Retinal pigment epithelial cell (primary cell): ENCODE measurements at regions not wholly inside any gene's neighbourhood (a gene's known extent, or its start where the extent isn't known, plus 50 kb on each side); places are given as distances from the start of the nearest gene placed in this dataset.

Experiments used
- DNase-seq: peaks from one replicate; pipeline ENCODE4 v3.0.0-alpha.2; 2010; ENCODE audit warnings: low read depth
- H3K4me3 ChIP-seq: 2 replicates; pipeline ENCODE4 v1.5.1; 2011; ENCODE audit warnings: mild to moderate bottlenecking, low read length, control low read depth, moderate library complexity
- TF ChIP-seq, protein P1 (sequence below): conservative IDR thresholded peaks from 2 replicates; pipeline ENCODE4 v1.5.1; 2011; ENCODE audit warnings: low read depth, low read length, control low read depth, inconsistent platforms

- TF ChIP-seq, protein P1, sequence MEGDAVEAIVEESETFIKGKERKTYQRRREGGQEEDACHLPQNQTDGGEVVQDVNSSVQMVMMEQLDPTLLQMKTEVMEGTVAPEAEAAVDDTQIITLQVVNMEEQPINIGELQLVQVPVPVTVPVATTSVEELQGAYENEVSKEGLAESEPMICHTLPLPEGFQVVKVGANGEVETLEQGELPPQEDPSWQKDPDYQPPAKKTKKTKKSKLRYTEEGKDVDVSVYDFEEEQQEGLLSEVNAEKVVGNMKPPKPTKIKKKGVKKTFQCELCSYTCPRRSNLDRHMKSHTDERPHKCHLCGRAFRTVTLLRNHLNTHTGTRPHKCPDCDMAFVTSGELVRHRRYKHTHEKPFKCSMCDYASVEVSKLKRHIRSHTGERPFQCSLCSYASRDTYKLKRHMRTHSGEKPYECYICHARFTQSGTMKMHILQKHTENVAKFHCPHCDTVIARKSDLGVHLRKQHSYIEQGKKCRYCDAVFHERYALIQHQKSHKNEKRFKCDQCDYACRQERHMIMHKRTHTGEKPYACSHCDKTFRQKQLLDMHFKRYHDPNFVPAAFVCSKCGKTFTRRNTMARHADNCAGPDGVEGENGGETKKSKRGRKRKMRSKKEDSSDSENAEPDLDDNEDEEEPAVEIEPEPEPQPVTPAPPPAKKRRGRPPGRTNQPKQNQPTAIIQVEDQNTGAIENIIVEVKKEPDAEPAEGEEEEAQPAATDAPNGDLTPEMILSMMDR = no peak
- no peak overlapping the region for H3K4me3 ChIP-seq
- DNase-seq = no peak
These were observed 650.8 kb upstream of the SOX9 start for GRCh38 chr17:71470062-71470461.

DNA sequence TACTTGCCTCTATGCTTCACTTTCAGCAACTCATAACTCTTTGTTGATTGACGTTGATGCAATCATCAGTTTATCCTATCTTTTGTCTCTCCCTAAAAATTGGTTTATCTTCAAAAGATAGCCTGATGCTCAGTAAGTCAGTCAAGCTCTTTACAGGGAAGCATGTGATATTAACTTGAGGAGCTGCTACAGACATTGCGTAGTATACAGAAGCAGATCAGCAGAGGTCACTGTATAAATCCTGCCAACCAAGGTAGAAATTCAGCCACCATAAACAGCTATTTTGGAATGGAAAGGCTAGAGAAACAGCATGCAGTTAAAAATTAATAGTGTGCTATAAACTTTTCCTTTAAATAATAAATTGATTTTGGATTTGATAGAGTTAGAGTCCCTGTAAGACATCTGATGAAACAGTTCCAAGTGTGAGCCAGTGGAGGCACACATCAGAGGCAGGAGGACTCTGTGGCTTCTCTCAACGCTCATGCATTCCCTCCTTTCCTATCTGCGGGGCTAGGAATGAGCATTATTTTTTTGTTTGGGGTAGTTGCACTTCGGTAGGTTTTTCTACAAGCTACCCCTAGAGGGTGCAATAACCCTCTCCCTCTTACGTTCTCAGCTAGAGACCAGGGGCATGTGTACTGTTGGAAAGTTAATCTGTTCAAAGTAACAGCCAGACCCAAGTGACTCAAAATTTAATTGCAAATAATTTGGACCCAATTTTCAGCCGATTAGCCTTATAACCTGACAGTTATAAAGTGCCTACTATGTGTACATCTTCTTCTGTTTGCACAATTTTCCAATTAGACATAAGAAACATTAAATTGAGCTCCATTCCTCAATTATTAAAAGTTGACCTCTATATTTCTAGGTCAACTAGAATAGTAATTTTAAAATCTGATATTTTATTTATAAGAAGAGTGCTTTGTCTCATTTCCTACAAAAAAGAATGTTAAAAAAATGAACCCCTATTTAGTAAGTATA lies 647.7 kb upstream of the SOX9 start:
- DNase-seq = no peak

DNA sequence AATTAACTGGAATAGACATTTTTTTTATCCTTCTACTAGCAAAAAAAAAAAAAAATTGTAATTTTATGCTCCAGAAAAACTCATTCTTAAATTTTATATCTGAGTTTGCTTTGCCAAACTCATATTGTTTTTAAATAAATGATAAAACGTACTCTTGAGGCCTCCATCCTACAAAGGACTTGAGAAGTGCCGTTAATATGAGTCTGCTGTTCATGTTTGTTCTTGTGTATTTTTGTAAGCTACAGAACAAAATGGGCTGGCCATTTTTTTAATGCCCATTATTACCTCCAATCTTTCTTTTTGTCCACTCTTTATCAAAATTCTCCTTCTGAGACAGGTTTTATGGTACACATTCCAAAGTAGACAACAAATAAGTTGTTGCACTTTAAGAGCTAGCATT lies 643.5 kb upstream of the SOX9 start:
- H3K4me3 ChIP-seq = no peak overlapping the region
- TF ChIP-seq, protein P1 = no peak
- DNase-seq = no peak

More for the DNA sequence above, 647.7 kb upstream of the SOX9 start:
- TF ChIP-seq, protein P1 = peak; percentile 85
- H3K4me3 ChIP-seq = no peak overlapping the region

GRCh38 chr17:71480099-71480498 lies 640.7 kb upstream of the SOX9 start:
- no peak for DNase-seq
- no peak overlapping the region for H3K4me3 ChIP-seq
- TF ChIP-seq, protein P1 = no peak

DNA sequence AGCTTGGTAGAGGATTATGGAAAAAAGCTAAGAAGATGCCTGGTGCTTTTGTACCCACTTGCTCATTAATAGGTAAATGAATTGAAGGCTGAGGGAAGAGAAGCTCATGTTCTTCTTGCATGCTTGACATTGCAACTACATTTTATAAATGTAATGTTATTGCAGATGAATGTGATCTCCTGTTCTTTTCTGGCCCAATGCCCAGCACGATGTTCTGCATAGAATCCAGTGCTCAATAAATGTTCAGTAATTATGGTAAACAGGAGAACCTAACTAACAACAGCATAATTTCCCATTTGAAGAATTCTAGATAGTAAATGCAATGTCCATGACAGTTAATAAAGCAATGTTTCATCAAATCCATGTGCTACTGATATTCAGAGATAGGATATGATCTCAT lies 638.2 kb upstream of the SOX9 start:
- TF ChIP-seq, protein P1 = no peak

DNA sequence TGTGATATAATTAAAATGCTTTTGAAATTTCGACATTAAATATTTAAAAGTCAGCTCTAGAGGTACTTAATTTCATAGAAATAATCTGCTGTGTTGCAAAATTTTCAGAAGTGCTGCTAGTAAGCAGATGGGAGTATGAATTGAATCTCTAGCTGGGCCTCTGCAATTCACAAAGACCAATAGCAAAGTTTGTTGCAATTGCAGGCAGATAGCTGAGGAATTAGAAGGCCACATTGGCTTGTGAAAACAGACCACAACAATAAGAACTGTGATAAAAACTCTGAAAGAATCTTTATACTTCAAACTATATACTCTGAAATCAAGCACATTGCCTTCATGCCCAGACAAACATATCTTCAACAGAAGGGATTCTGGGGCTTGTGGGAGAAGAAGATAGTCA lies 636.3 kb upstream of the SOX9 start:
- TF ChIP-seq, protein P1 = no peak
- DNase-seq = no peak
- no peak overlapping the region for H3K4me3 ChIP-seq

More for the DNA sequence above, 638.2 kb upstream of the SOX9 start:
- H3K4me3 ChIP-seq = no peak overlapping the region
- no peak for DNase-seq

GRCh38 chr17:71485426-71485825 lies 635.4 kb upstream of the SOX9 start:
- no peak overlapping the region for H3K4me3 ChIP-seq
- no peak for DNase-seq
- TF ChIP-seq, protein P1 = no peak
